GM12874 (cell line): ENCODE measurements at regions not wholly inside any gene's neighbourhood (a gene's known extent, or its start where the extent isn't known, plus 50 kb on each side); places are given as distances from the start of the nearest gene placed in this dataset.

Source experiments
- CTCF ChIP-seq: IDR thresholded peaks from 2 replicates; pipeline ENCODE4 v1.5.1; 2011; ENCODE audit warnings: low read depth, mild to moderate bottlenecking, control low read depth, low read length, moderate library complexity; ENCODE audit not compliant: insufficient read depth

- TF ChIP-seq CTCF, result no peak
These were observed 257.5 kb upstream of the FAT1 start for GRCh38 chr4:186981161-186981560.

DNA sequence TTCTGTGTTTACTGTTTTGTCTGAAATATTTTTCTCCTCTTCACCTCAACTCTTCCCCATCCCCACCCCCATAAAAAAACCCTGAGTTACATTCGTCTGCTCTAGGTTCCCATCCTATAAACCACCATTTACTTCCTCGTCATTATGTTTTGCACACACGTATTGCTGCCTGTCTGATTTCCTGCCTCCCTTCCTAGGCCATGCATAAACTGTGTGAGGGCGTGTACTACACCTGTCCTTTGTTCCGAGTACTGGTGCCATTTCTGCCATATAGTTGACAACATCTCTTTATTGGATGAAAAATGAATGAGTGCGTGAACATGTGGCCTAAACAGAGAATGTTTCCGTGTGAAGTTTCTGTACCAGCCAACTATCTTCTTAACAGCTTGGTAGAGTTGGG is 258.5 kb upstream of the FAT1 start:
- TF ChIP-seq CTCF, result no peak

GRCh38 chr4:186984105-186984644 is 260.5 kb upstream of the FAT1 start:
- no peak for TF ChIP-seq CTCF

GRCh38 chr4:186999686-187000085 is 276.0 kb upstream of the FAT1 start:
- TF ChIP-seq CTCF, result no peak

GRCh38 chr4:187000281-187000680 is 276.6 kb upstream of the FAT1 start:
- TF ChIP-seq CTCF, result no peak

- TF ChIP-seq CTCF, result no peak
These were observed 281.0 kb upstream of the FAT1 start for GRCh38 chr4:187004628-187005027.

GRCh38 chr4:187006189-187006618 is 282.5 kb upstream of the FAT1 start:
- no peak for TF ChIP-seq CTCF
